H9 (cell line): ENCODE measurements at regions not wholly inside any gene's neighbourhood (a gene's known extent, or its start where the extent isn't known, plus 50 kb on each side); places are given as distances from the start of the nearest gene placed in this dataset.

ENCODE experiments used
- DNase-seq: peaks from one replicate; pipeline ENCODE4 v3.0.0-alpha.2; 2017
- H2AFZ ChIP-seq: one replicate; pipeline ENCODE4 v1.6.1; 2013; ENCODE audit warnings: mild to moderate bottlenecking, low read length, control low read depth, moderate library complexity
- H2AK5ac ChIP-seq: 2 replicates; pipeline ENCODE4 v1.6.1; 2013; ENCODE audit warnings: low read length, control low read depth, mixed read lengths; ENCODE audit not compliant: insufficient read length
- H2BK120ac ChIP-seq: one replicate; pipeline ENCODE4 v1.6.1; 2013; ENCODE audit warnings: low read depth, mild to moderate bottlenecking, low read length, control low read depth, inconsistent platforms; ENCODE audit not compliant: poor library complexity, severe bottlenecking
- H2BK12ac ChIP-seq: 2 replicates; pipeline ENCODE4 v1.6.1; 2013; ENCODE audit warnings: low read length, control low read depth, mixed read lengths, low read depth; ENCODE audit not compliant: insufficient read length
- H2BK15ac ChIP-seq: 2 replicates; pipeline ENCODE4 v1.6.1; 2013; ENCODE audit warnings: low read depth, low read length, control low read depth
- H2BK20ac ChIP-seq: one replicate; pipeline ENCODE4 v1.6.1; 2013; ENCODE audit warnings: low read depth, mild to moderate bottlenecking, low read length, control low read depth, inconsistent platforms; ENCODE audit not compliant: poor library complexity, severe bottlenecking
- H2BK5ac ChIP-seq: 2 replicates; pipeline ENCODE4 v1.6.1; 2013; ENCODE audit warnings: low read length, control low read depth, mixed read lengths; ENCODE audit not compliant: insufficient read length
- H3K14ac ChIP-seq: 2 replicates; pipeline ENCODE4 v1.6.1; 2013; ENCODE audit warnings: low read length, control low read depth; ENCODE audit not compliant: insufficient read depth
- H3K18ac ChIP-seq: 2 replicates; pipeline ENCODE4 v1.6.1; 2013; ENCODE audit warnings: low read depth, mild to moderate bottlenecking, mixed read lengths, low read length, control low read depth; ENCODE audit not compliant: insufficient read length
- H3K23ac ChIP-seq: 2 replicates; pipeline ENCODE4 v1.6.1; 2013; ENCODE audit warnings: low read length, control low read depth, mixed read lengths, low read depth; ENCODE audit not compliant: insufficient read length
- H3K23me2 ChIP-seq: 2 replicates; pipeline ENCODE4 v1.6.1; 2013; ENCODE audit warnings: low read depth, mild to moderate bottlenecking, mixed read lengths, low read length, control low read depth; ENCODE audit not compliant: insufficient read length, poor library complexity, severe bottlenecking
- H3K27ac ChIP-seq: 2 replicates; pipeline ENCODE4 v1.5.1; 2013; ENCODE audit warnings: low read length, control low read depth, mixed read lengths, low read depth; ENCODE audit not compliant: insufficient read length
- H3K27me3 ChIP-seq: 2 replicates; pipeline ENCODE4 v1.6.1; 2013; ENCODE audit warnings: low read length, control low read depth, inconsistent platforms; ENCODE audit not compliant: insufficient read depth
- H3K4ac ChIP-seq: 2 replicates; pipeline ENCODE4 v1.6.1; 2013; ENCODE audit warnings: low read depth, mild to moderate bottlenecking, control low read depth, inconsistent platforms, low read length, moderate library complexity
- H3K4me1 ChIP-seq: 2 replicates; pipeline ENCODE4 v1.6.1; 2013; ENCODE audit warnings: low read length, control low read depth, inconsistent platforms; ENCODE audit not compliant: insufficient read depth
- H3K4me2 ChIP-seq: 2 replicates; pipeline ENCODE4 v1.6.1; 2013; ENCODE audit warnings: low read length, control low read depth, mixed read lengths; ENCODE audit not compliant: insufficient read length, insufficient read depth
- H3K56ac ChIP-seq: 2 replicates; pipeline ENCODE4 v1.6.1; 2013; ENCODE audit warnings: low read depth, mild to moderate bottlenecking, mixed read lengths, low read length, control low read depth; ENCODE audit not compliant: insufficient read length
- H3K79me1 ChIP-seq: 2 replicates; pipeline ENCODE4 v1.6.1; 2013; ENCODE audit warnings: low read depth, mild to moderate bottlenecking, moderate library complexity, low read length, control low read depth, inconsistent platforms; ENCODE audit not compliant: insufficient read depth, poor library complexity, severe bottlenecking
- H3K79me2 ChIP-seq: 2 replicates; pipeline ENCODE4 v1.6.1; 2013; ENCODE audit warnings: low read length, control low read depth, inconsistent platforms; ENCODE audit not compliant: insufficient read depth
- H3K9ac ChIP-seq: 2 replicates; pipeline ENCODE4 v1.6.1; 2013; ENCODE audit warnings: low read length, control low read depth, mixed read lengths; ENCODE audit not compliant: insufficient read length; ENCODE audit errors: extremely low read depth
- H3K9me3 ChIP-seq: one replicate; pipeline ENCODE4 v1.6.1; 2013; ENCODE audit warnings: low read depth, low read length, inconsistent platforms; ENCODE audit not compliant: control insufficient read depth
- H3T11ph ChIP-seq: one replicate; pipeline ENCODE4 v1.6.1; 2013; ENCODE audit warnings: mild to moderate bottlenecking, low read length, control low read depth, inconsistent platforms
- H4K20me1 ChIP-seq: one replicate; pipeline ENCODE4 v1.6.1; 2013; ENCODE audit not compliant: control insufficient read depth, insufficient read length, insufficient read depth
- H4K5ac ChIP-seq: 2 replicates; pipeline ENCODE4 v1.6.1; 2013; ENCODE audit warnings: low read depth, mild to moderate bottlenecking, mixed read lengths, low read length, control low read depth; ENCODE audit not compliant: insufficient read length
- H4K8ac ChIP-seq: replicated peaks from 2 replicates; pipeline ENCODE4 v1.6.1; 2013; ENCODE audit warnings: low read length, control low read depth, mixed read lengths, low read depth; ENCODE audit not compliant: insufficient read length
- H4K91ac ChIP-seq: 2 replicates; pipeline ENCODE4 v1.6.1; 2013; ENCODE audit warnings: low read depth, mild to moderate bottlenecking, moderate library complexity, mixed read lengths, low read length, control low read depth; ENCODE audit not compliant: insufficient read length
- H3K27ac Mint-ChIP-seq, 3 experiments: 2 replicates in 2 of 3; 3 replicates in 1 of 3; pipeline ENCODE4 v1.8.0; 2020 to 2021; ENCODE audit warnings: mixed read lengths in 3 of 3, mild to moderate bottlenecking in 1 of 3, moderate library complexity in 1 of 3
- H3K27me3 Mint-ChIP-seq: 2 replicates; pipeline ENCODE4 v1.8.0; 2021; ENCODE audit warnings: low read depth, mild to moderate bottlenecking, moderate library complexity, mixed read lengths
- H3K36me3 Mint-ChIP-seq, 3 experiments: 2 replicates in 2 of 3; 3 replicates in 1 of 3; pipeline ENCODE4 v1.8.0; 2020 to 2021; ENCODE audit warnings: low read depth in 3 of 3, mixed read lengths in 3 of 3; ENCODE audit not compliant: insufficient read depth in 1 of 3
- H3K4me1 Mint-ChIP-seq, 2 experiments: 2 replicates each; pipeline ENCODE4 v1.8.0; 2020; ENCODE audit warnings: mixed read lengths in 2 of 2
- H3K4me3 Mint-ChIP-seq, 2 experiments: 2 replicates in 1 of 2; 3 replicates in 1 of 2; pipeline ENCODE4 v1.8.0; 2020 to 2021; ENCODE audit warnings: mild to moderate bottlenecking in 2 of 2, mixed read lengths in 2 of 2, moderate library complexity in 1 of 2
- H3K9me3 Mint-ChIP-seq, 2 experiments: 2 replicates in 1 of 2; 3 replicates in 1 of 2; pipeline ENCODE4 v1.8.0; 2020; ENCODE audit warnings: mild to moderate bottlenecking in 2 of 2, mixed read lengths in 2 of 2, moderate library complexity in 1 of 2
- CTCF ChIP-seq: fragments of 200-600 bp; sonication (generic); conservative IDR thresholded peaks from 3 replicates; pipeline ENCODE4 v1.8.0; 2021; ENCODE audit warnings: antibody characterized with exemption, mild to moderate bottlenecking
- WGBS: extraction: QIAGEN DNeasy Blood & Tissue Kit; methylation state at CpG from one replicate; pipeline ENCODE4 v1.1.7; 2013; ENCODE audit warnings: missing lambda C conversion rate, low lambda C conversion rate, mixed read lengths; ENCODE audit not compliant: insufficient read length; ENCODE audit errors: extremely low coverage; 5-methylcytosine and 5-hydroxymethylcytosine counted together

- TF ChIP-seq CTCF: no peak
- no peak overlapping the region for H3K9ac ChIP-seq
- H2AK5ac ChIP-seq: no peak overlapping the region
- no peak for DNase-seq
- H3K4me2 ChIP-seq: no peak overlapping the region
- no peak overlapping the region for H3K4ac ChIP-seq
- no peak overlapping the region for H2BK120ac ChIP-seq
- H4K91ac ChIP-seq: no peak overlapping the region
- no peaks in the 10 kb centered on the region for H3K79me2 ChIP-seq
- no peaks in the 10 kb centered on the region for H4K20me1 ChIP-seq
- H4K5ac ChIP-seq: no peak overlapping the region
- no peak overlapping the region for H4K8ac ChIP-seq
- H3K79me1 ChIP-seq: no peaks in the 10 kb centered on the region
- no peak overlapping the region for H2BK12ac ChIP-seq
- no peak overlapping the region for H3K14ac ChIP-seq
- no peaks in the 10 kb centered on the region for H3K9me3 Mint-ChIP-seq
- H2BK20ac ChIP-seq: no peak overlapping the region
- H3K23me2 ChIP-seq: no peaks in the 10 kb centered on the region
- H3K27me3 ChIP-seq: no peaks in the 10 kb centered on the region; the same call in 1 of the 2 replicates
- no peak overlapping the region for H2BK15ac ChIP-seq
- no peak overlapping the region for H2AFZ ChIP-seq
- no peak overlapping the region for H3K56ac ChIP-seq
- H2BK5ac ChIP-seq: no peak overlapping the region
- H3K36me3 Mint-ChIP-seq: no peaks in the 10 kb centered on the region
- H3K18ac ChIP-seq: no peak overlapping the region
- H3K4me3 Mint-ChIP-seq: no peak overlapping the region
- H3K4me1 Mint-ChIP-seq: peaks cover 0 to 21% of the 10 kb centered on the region in 2 experiments; a peak in 3 of 4 replicates
- WGBS: no CpG with 5 or more reads among the region's 2 CpGs
- H3T11ph ChIP-seq: no peak overlapping the region
- H3K9me3 ChIP-seq: no peaks in the 10 kb centered on the region
- H3K27me3 Mint-ChIP-seq: no peaks in the 10 kb centered on the region
- no peak overlapping the region for H3K27ac ChIP-seq
- no peak overlapping the region; a peak in 1 of 7 replicates for H3K27ac Mint-ChIP-seq
- H3K23ac ChIP-seq: no peak overlapping the region
- H3K4me1 ChIP-seq: peaks cover 3% of the 10 kb centered on the region; the same call in 1 of the 2 replicates
These were observed 61.5 kb upstream of the EXOC1L start for GRCh38 chr4:55758066-55758465.
